ENCODE measurements at regions not wholly inside any gene's neighbourhood (a gene's known extent, or its start where the extent isn't known, plus 50 kb on each side); places are given as distances from the start of the nearest gene placed in this dataset.

GRCh38 chr20:61126369-61127195, 125.5 kb upstream of the CDH4 start:
- TF ChIP-seq PPARA (CRISPR knock-in tag; IDR thresholded peaks at IDR 0.05; ENCODE audit: borderline replicate concordance) (no peak), ZNF70 (CRISPR knock-in tag; IDR thresholded peaks at IDR 0.05) (no peak), ZFP3 (CRISPR knock-in tag; IDR thresholded peaks at IDR 0.05) (no peak), ISL1 (CRISPR knock-in tag; IDR thresholded peaks at IDR 0.05) (no peak), RARB (CRISPR knock-in tag; IDR thresholded peaks at IDR 0.05) (no peak), CSDC2 (CRISPR knock-in tag; IDR thresholded peaks at IDR 0.05) (no peak), ZNF565 (CRISPR knock-in tag; conservative IDR thresholded peaks at IDR 0.05; ENCODE audit: low read depth) (no peak), TSHZ2 (CRISPR knock-in tag; IDR thresholded peaks at IDR 0.05) (no peak), ARNTL (CRISPR knock-in tag; IDR thresholded peaks at IDR 0.05; ENCODE audit: borderline replicate concordance, low read depth) (no peak), TCF4 (CRISPR knock-in tag; IDR thresholded peaks at IDR 0.05; ENCODE audit: borderline replicate concordance) (no peak), POU6F1 (CRISPR knock-in tag; IDR thresholded peaks at IDR 0.05; ENCODE audit: borderline replicate concordance, low read depth) (no peak), ZNF8 (CRISPR knock-in tag; IDR thresholded peaks at IDR 0.05) (no peak), PATZ1 (CRISPR knock-in tag; IDR thresholded peaks at IDR 0.05; ENCODE audit: borderline replicate concordance) (no peak), OSR1 (CRISPR knock-in tag; IDR thresholded peaks at IDR 0.05) (no peak), CSRNP3 (CRISPR knock-in tag; IDR thresholded peaks at IDR 0.05) (no peak), CREB5 (CRISPR knock-in tag; IDR thresholded peaks at IDR 0.05; ENCODE audit: low read depth) (no peak), TOX (CRISPR knock-in tag; IDR thresholded peaks at IDR 0.05; ENCODE audit: borderline replicate concordance) (no peak)
- ATAC-seq: no peak

GRCh38 chr20:61127311-61128039, 124.6 kb upstream of the CDH4 start:
- no peak for ATAC-seq
- no peak for TF ChIP-seq CREB5 (CRISPR knock-in tag; IDR thresholded peaks at IDR 0.05; ENCODE audit: low read depth)
- TF ChIP-seq ISL1 (CRISPR knock-in tag; IDR thresholded peaks at IDR 0.05): no peak
- no peak for TF ChIP-seq GLIS3 (CRISPR knock-in tag; IDR thresholded peaks at IDR 0.05)
- no peak for TF ChIP-seq ZNF565 (CRISPR knock-in tag; conservative IDR thresholded peaks at IDR 0.05; ENCODE audit: low read depth)
- TF ChIP-seq ZNF70 (CRISPR knock-in tag; IDR thresholded peaks at IDR 0.05): no peak
